H7 (cell line): ENCODE measurements at regions not wholly inside any gene's neighbourhood (a gene's known extent, or its start where the extent isn't known, plus 50 kb on each side); places are given as distances from the start of the nearest gene placed in this dataset.
A peak's percentile ranks its signal among the peaks of the same experiment; 100 is the strongest.

Source experiments
- DNase-seq: peaks from one replicate; pipeline ENCODE4 v3.0.0; 2012
- H3K27me3 ChIP-seq: 2 replicates; pipeline ENCODE4 v1.6.0; 2011; ENCODE audit warnings: mild to moderate bottlenecking, low read length; ENCODE audit not compliant: control insufficient read depth, insufficient read depth
- H3K36me3 ChIP-seq: replicated peaks from 2 replicates; pipeline ENCODE4 v1.5.1; 2011; ENCODE audit warnings: low read length; ENCODE audit not compliant: control insufficient read depth, insufficient read depth
- H3K4me3 ChIP-seq: 2 replicates; pipeline ENCODE4 v1.5.1; 2011; ENCODE audit warnings: low read depth, mild to moderate bottlenecking, control low read depth, low read length, moderate library complexity; ENCODE audit not compliant: insufficient read depth

DNA sequence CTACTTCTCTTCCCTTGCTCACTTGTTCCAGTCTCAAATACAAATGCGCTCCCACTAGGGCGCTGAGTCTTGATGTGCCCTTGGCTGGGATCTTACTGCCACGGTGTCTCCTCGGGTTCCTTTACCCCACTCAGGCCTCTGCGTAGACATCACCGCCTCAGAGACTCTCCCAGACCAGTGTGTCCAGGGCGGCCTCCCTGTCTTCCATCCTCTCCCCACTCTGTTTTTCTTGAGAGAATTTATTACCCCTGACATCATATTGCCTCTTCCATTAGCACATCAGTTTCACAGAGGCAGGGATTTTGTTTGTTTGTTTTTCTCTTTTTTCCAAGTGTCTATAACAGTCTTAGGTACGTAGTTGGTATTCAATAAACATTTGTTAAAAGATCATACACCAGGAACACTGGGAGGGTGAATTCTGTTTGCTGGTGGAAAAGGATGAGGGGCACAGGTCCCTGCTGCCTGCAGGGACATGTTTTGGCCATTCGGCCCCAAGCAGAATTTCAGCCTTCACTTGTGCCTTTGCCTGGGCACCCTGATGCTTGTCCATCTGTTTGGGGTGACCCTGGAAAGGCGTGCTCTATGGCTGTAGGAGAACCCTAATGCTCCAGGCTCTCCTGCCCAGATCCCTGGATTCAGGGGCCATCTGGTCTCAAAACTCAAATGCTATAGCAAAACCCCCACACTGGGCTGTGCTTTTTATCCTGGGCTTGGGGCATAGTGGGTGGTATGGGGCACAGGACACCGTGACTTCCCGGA lies 55.0 kb downstream of the RPL37A start:
- H3K4me3 ChIP-seq, result no peak overlapping the region
- H3K27me3 ChIP-seq, result no peaks in the 10 kb centered on the region
- no peaks in the 10 kb centered on the region for H3K36me3 ChIP-seq
- DNase-seq, result no peak

GRCh38 chr2:216554286-216554685 lies 55.6 kb downstream of the RPL37A start:
- Histone ChIP-seq H3K4me3 (no peak overlapping the region), H3K27me3 (no peaks in the 10 kb centered on the region), H3K36me3 (no peaks in the 10 kb centered on the region)

GRCh38 chr2:216554755-216555154 lies 56.1 kb downstream of the RPL37A start:
- H3K36me3 ChIP-seq, result no peaks in the 10 kb centered on the region
- no peak overlapping the region for H3K4me3 ChIP-seq
- no peaks in the 10 kb centered on the region for H3K27me3 ChIP-seq
- no peak for DNase-seq

More at GRCh38 chr2:216554286-216554685, 55.6 kb downstream of the RPL37A start:
- no peak for DNase-seq

- no peak overlapping the region for H3K4me3 ChIP-seq
- DNase-seq, result no peak
- no peaks in the 10 kb centered on the region for H3K36me3 ChIP-seq
- H3K27me3 ChIP-seq, result no peaks in the 10 kb centered on the region
These were observed 56.6 kb downstream of the RPL37A start for GRCh38 chr2:216555274-216555673.

DNA sequence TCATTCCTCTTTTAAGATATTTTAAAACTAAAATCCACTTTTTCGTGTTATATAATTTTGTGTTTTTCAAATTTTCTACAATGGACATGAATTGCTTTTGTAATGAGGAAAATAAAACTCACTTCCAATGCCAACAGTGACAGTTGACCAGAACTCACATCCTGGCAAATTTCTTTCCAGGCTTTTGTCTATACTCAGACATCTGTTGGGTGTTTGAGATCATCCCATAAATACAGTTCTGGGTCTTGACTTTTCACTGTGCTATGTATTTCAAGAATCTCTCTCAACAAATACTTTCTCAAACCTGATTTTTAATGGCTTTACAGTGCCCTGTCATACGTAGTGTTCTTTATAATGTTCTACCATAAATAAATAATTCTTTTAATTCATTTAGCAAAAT lies 57.6 kb downstream of the RPL37A start:
- no peak overlapping the region for H3K4me3 ChIP-seq
- no peak for DNase-seq
- no peaks in the 10 kb centered on the region for H3K27me3 ChIP-seq
- no peaks in the 10 kb centered on the region for H3K36me3 ChIP-seq

DNA sequence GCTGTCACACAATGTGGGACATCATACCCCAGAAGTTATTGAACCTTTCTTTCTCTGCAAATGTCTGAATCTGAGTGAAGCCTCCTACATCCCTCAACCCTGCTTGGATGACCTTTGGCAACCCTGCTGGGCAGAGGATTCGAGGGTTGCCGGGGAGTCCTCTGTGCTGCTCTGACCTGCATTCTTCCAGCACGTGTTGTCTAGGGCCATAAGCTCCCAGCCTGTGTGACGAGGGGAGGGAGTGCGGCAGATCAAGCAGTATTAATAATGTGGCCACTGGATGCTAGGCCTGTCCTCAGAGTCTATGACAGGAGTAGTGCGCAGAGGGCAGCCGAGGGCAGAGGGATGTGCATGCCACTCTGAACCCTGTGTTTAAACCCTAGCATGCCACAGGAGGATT lies 58.8 kb downstream of the RPL37A start:
- no peaks in the 10 kb centered on the region for H3K27me3 ChIP-seq
- no peak for DNase-seq
- no peaks in the 10 kb centered on the region for H3K36me3 ChIP-seq
- H3K4me3 ChIP-seq, result no peak overlapping the region

DNA sequence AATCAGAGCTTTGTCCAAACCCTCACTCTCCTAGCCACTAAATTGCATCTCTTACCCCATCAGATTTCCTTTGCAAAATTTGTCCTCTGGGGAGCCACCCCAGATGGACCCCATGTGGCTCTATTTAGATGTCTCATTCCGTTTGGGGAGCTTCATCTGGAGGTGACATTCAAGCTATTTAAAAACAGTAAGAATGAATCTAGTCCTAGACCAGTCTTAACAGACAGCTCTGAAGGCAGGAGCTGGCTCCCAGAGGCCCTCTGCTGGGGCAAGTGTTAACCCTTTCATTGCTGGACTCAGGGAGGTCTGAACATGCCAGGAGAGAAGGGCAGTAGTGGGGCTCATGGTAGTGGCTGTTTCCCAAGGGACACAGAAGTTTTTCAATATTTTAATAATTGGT lies 59.2 kb downstream of the RPL37A start:
- no peak overlapping the region for H3K4me3 ChIP-seq
- H3K27me3 ChIP-seq, result no peaks in the 10 kb centered on the region
- DNase-seq, result peak; percentile 64
- no peaks in the 10 kb centered on the region for H3K36me3 ChIP-seq

GRCh38 chr2:216559625-216560156 lies 61.0 kb downstream of the RPL37A start:
- no peak overlapping the region for H3K4me3 ChIP-seq
- no peak for DNase-seq
- H3K27me3 ChIP-seq, result no peaks in the 10 kb centered on the region
- H3K36me3 ChIP-seq, result no peaks in the 10 kb centered on the region

GRCh38 chr2:216560838-216561270 lies 62.2 kb downstream of the RPL37A start:
- H3K36me3 ChIP-seq, result no peaks in the 10 kb centered on the region
- no peak for DNase-seq
- H3K27me3 ChIP-seq, result no peaks in the 10 kb centered on the region
- no peak overlapping the region for H3K4me3 ChIP-seq

GRCh38 chr2:216562696-216563435 lies 64.2 kb downstream of the RPL37A start:
- Histone ChIP-seq H3K36me3 (no peaks in the 10 kb centered on the region), H3K4me3 (no peak overlapping the region), H3K27me3 (no peaks in the 10 kb centered on the region)
- no peak for DNase-seq

DNA sequence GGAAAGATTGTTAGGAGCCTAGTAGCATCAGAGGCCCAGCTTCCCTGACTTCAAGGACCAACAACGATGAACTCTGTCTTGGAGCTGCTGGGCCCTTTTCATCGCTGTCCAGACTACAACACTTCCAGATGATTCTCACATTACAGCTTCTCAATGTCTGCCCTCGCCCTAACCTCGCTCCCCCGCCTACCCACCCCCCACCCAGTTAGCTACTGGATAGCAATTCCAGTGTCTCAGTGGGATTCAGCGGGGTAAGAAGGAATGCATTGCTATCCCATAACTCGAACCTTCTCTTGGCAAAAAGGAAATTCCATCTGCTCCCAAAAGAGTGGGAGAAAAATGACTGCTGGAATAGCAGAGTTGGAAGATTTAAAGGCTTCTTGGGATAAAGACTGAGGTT lies 65.0 kb downstream of the RPL37A start:
- Histone ChIP-seq H3K27me3 (no peaks in the 10 kb centered on the region), H3K4me3 (no peak overlapping the region), H3K36me3 (no peaks in the 10 kb centered on the region)
- DNase-seq, result no peak

- no peak overlapping the region for H3K4me3 ChIP-seq
- no peak for DNase-seq
- no peaks in the 10 kb centered on the region for H3K36me3 ChIP-seq
- no peaks in the 10 kb centered on the region for H3K27me3 ChIP-seq
These were observed 66.0 kb downstream of the RPL37A start for GRCh38 chr2:216564611-216565010.

- Histone ChIP-seq H3K36me3 (no peaks in the 10 kb centered on the region), H3K4me3 (no peak overlapping the region), H3K27me3 (no peaks in the 10 kb centered on the region)
- DNase-seq, result no peak
These were observed 67.3 kb upstream of the IGFBP2 start for GRCh38 chr2:216565956-216566355.

DNA sequence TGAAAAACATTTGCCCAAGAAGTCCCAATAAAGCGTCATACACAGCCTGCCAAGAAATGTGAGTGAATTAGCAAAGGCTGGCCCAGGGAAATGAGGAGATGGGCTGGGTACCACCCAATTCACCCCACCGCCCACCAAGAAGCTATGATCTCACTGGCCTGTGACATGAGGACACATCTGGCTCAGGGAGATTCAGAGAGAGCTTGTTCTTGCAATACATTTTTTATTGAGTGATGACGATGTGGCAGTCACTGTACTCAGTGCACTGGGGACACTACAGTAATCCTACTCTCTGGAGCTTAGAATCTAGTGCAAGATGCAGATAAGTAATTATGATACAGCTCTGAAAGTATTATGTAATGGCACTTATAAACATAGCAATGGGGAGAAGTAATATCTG lies 64.6 kb upstream of the IGFBP2 start:
- Histone ChIP-seq H3K4me3 (no peak overlapping the region), H3K27me3 (no peaks in the 10 kb centered on the region), H3K36me3 (no peaks in the 10 kb centered on the region)
- no peak for DNase-seq

GRCh38 chr2:216569765-216570164 lies 63.5 kb upstream of the IGFBP2 start:
- Histone ChIP-seq H3K4me3 (no peak overlapping the region), H3K27me3 (no peaks in the 10 kb centered on the region), H3K36me3 (no peaks in the 10 kb centered on the region)
- DNase-seq, result no peak
